GM12873 (cell line): ENCODE measurements at regions not wholly inside any gene's neighbourhood (a gene's known extent, or its start where the extent isn't known, plus 50 kb on each side); places are given as distances from the start of the nearest gene placed in this dataset.

ENCODE experiments used
- TF ChIP-seq, protein P1 (sequence below): IDR thresholded peaks from 2 replicates; pipeline ENCODE4 v1.5.1; 2012; ENCODE audit warnings: low read depth, mild to moderate bottlenecking, moderate library complexity, low read length, control low read depth; ENCODE audit not compliant: insufficient read depth; ENCODE audit errors: missing control alignments

DNA sequence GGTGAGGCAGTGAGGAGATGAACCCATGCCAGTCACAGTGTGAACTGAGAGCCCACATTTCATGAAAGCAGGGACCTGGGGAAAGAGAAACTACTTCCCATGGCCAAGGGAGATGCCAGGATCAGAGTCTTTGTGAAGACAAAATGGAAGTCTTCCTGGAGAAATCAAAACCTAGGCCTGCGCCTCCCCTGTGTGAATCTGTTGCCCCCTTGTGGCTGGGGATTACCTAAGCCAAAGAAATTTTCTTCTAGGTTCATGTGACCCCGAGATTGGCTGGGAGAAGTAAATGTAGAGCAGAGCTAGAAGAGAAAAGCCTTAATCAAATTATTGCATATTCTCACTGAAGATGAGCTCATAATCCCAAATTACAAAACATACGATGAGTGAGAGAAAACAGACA lies 1075.3 kb downstream of the TBC1D22A start:
- TF ChIP-seq, protein P1, sequence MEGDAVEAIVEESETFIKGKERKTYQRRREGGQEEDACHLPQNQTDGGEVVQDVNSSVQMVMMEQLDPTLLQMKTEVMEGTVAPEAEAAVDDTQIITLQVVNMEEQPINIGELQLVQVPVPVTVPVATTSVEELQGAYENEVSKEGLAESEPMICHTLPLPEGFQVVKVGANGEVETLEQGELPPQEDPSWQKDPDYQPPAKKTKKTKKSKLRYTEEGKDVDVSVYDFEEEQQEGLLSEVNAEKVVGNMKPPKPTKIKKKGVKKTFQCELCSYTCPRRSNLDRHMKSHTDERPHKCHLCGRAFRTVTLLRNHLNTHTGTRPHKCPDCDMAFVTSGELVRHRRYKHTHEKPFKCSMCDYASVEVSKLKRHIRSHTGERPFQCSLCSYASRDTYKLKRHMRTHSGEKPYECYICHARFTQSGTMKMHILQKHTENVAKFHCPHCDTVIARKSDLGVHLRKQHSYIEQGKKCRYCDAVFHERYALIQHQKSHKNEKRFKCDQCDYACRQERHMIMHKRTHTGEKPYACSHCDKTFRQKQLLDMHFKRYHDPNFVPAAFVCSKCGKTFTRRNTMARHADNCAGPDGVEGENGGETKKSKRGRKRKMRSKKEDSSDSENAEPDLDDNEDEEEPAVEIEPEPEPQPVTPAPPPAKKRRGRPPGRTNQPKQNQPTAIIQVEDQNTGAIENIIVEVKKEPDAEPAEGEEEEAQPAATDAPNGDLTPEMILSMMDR, result peak; percentile 53

DNA sequence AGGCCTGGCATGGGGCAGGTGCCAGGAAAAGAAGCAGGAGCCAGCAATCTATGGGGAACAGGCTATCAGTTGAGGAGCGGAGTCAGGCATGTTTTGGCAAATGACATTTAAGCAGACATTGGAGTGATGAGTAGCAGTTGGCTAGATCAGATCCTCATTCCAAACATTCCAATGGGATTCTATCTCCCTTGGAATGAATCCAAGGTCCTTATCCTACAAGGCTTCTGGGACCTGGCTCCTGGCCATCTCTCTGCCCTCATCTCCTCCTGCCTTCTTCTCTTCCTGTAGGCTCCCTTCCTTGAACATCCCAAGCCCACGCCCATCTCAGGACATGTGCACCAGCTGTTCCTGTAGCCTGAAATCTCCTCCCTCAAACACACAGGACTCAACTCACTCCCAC lies 1074.5 kb downstream of the TBC1D22A start:
- TF ChIP-seq, protein P1, result no peak

DNA sequence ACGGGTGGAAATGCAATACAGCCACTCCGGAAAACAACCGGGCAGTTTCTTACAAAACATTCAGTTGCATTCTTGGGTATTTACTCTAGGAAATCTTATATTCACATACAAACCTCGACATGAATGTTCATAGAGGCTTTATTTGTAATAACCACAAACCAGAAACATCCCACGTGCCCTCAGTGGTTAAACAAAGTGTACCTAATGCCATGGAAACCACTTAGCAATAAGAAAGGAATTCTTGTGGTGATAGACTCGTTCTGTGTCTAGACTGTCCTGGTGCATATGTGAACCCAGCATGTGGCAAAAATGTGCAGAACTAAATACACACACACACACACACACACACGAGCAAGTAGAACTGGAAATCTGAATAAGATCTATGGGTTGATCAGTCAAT lies 1073.3 kb downstream of the TBC1D22A start:
- TF ChIP-seq, protein P1, result no peak

DNA sequence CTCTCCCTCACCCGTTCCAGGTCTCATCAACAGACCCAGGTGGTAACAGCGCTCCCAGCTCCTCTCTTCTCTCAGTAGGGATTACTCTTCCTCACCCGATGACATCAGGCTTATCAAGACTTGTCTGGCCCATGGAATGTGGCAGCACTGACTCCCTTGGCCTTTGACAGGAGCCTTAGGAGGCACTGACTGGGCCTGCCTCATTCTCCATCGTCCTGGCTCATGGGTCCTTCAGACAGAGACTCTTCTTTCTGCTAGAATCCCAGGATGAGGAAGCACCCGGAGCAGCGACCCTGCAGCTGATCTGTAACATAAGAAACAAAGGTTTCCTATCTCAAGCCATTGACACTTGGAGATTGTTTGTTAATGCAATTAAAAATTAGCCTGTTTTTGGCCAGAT lies 1063.6 kb downstream of the TBC1D22A start:
- TF ChIP-seq, protein P1, result no peak

DNA sequence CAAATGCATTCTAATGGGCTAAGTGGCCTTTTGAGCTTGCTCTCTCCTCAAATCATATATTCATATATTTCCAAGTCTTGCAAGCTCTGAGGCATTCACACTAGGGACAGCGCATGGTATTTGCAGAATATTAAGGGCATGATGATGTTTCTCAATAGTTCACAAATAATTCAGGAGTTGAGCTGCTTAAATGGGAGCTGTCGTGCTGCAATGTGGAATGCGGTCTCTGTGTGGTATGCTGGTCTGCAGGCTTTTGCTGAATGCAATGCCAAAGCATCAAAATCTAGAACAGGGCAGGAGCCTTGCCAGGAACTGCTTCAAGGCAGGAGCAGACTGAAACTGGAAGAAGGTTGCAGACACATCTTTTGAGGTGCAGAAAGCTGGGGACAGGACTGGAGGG lies 1060.0 kb downstream of the TBC1D22A start:
- TF ChIP-seq, protein P1, result no peak

DNA sequence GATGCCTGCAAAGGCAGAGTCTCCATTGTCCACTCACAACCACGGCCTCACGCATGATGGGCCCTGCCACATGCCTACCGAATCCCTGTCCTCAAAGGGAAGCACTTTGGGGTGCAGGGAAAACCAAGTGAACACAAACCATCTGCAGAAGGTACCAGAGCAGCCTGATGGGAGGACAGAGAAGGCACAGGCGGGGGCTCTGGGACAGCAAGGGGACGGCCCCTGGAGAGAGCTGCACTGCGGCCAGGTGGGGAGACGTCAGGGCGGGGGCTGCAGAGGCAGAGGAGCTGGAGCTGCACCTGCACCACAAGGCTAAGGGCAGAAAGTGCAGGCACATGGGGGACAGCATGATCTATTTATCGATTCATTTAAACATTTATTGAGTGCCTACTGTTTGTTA lies 1056.0 kb downstream of the TBC1D22A start:
- TF ChIP-seq, protein P1, result no peak

DNA sequence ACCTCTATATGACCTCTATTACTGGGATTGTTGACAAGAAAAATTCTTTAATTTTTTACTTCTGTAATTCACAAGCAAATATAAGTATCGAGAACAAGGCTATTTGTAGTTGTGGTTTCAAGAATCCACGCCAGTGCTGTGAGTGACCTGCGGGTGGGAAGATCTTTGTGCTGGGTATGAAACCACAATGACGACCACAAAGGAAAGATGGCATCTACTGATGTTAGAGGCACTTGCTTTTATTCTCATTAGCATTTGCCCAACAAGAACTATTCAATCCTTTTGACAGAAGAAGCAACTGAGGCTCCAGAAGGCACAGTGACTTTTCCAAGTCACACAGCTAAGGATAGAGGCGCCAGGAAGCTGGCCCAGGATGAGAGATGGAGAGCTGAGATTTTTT lies 1054.9 kb downstream of the TBC1D22A start:
- TF ChIP-seq, protein P1, result no peak

DNA sequence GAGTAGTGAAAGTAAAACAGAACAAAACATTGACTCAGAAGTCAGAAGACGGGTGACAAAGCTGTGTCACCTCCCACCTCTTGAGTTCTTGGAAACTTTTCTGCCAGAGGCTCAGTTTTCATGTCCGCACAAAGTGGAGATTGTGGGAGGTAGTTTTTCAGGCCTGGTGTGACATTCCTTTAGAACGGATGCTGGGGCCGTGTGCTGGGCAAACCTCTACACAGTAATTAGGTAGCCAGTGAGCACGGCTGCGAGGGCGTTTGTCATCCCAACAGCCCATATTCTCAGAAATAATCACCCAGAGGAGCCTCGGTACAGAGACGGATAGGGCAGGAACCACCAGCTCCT lies 1054.4 kb downstream of the TBC1D22A start:
- TF ChIP-seq, protein P1, result no peak
